NT2/D1 (cell line): ENCODE measurements at regions not wholly inside any gene's neighbourhood (a gene's known extent, or its start where the extent isn't known, plus 50 kb on each side); places are given as distances from the start of the nearest gene placed in this dataset.

Experiments used
- DNase-seq: peaks from one replicate; pipeline ENCODE4 v3.0.0-alpha.2; 2011; ENCODE audit warnings: low read depth, low spot score
- H3K27me3 ChIP-seq: 2 replicates; pipeline ENCODE4 v1.6.0; 2011; ENCODE audit warnings: mild to moderate bottlenecking; ENCODE audit not compliant: insufficient read length, insufficient read depth
- H3K36me3 ChIP-seq: 2 replicates; pipeline ENCODE4 v1.6.1; 2011; ENCODE audit warnings: mild to moderate bottlenecking, low read length, mixed read lengths; ENCODE audit not compliant: insufficient read depth, insufficient read length
- H3K4me1 ChIP-seq: 2 replicates; pipeline ENCODE4 v1.5.1; 2011; ENCODE audit not compliant: insufficient read depth, insufficient read length
- H3K4me3 ChIP-seq: 2 replicates; pipeline ENCODE4 v1.5.1; 2011; ENCODE audit warnings: low read depth; ENCODE audit not compliant: insufficient read length
- H3K9ac ChIP-seq: 2 replicates; pipeline ENCODE4 v1.6.0; 2011; ENCODE audit warnings: low read depth; ENCODE audit not compliant: insufficient read length
- H3K9me3 ChIP-seq: 2 replicates; pipeline ENCODE4 v1.5.1; 2011; ENCODE audit warnings: mild to moderate bottlenecking, low read length; ENCODE audit not compliant: insufficient read depth
- SUZ12 ChIP-seq: IDR thresholded peaks from 2 replicates; pipeline ENCODE4 v1.6.1; 2011; ENCODE audit not compliant: insufficient read length, insufficient read depth; ENCODE audit errors: extremely low read depth
- YY1 ChIP-seq: IDR thresholded peaks from 2 replicates; pipeline ENCODE4 v1.6.1; 2011; ENCODE audit not compliant: insufficient read length, insufficient read depth
- ZNF274 ChIP-seq: IDR thresholded peaks from 2 replicates; pipeline ENCODE4 v1.6.1; 2011; ENCODE audit warnings: mild to moderate bottlenecking, low read depth, low read length

- Histone ChIP-seq H3K9ac (no peak overlapping the region), H3K4me1 (no peaks in the 10 kb centered on the region), H3K4me3 (no peak overlapping the region), H3K9me3 (no peaks in the 10 kb centered on the region), H3K27me3 (no peaks in the 10 kb centered on the region), H3K36me3 (no peaks in the 10 kb centered on the region)
- TF ChIP-seq ZNF274 = no peak
- TF ChIP-seq YY1 = no peak
- peak; percentile 16 for DNase-seq
These were observed 198.4 kb downstream of the RBM43 start for GRCh38 chr2:151063271-151063670.

GRCh38 chr2:151060287-151060686 lies 201.4 kb downstream of the RBM43 start:
- Histone ChIP-seq H3K9me3 (no peaks in the 10 kb centered on the region), H3K4me3 (no peak overlapping the region), H3K4me1 (no peaks in the 10 kb centered on the region), H3K36me3 (no peaks in the 10 kb centered on the region), H3K9ac (no peak overlapping the region), H3K27me3 (no peaks in the 10 kb centered on the region)
- DNase-seq = no peak
- no peak for TF ChIP-seq SUZ12
- TF ChIP-seq YY1 = no peak
- TF ChIP-seq ZNF274 = no peak

- Histone ChIP-seq H3K36me3 (no peaks in the 10 kb centered on the region), H3K9me3 (no peaks in the 10 kb centered on the region), H3K4me1 (no peaks in the 10 kb centered on the region), H3K27me3 (no peaks in the 10 kb centered on the region), H3K9ac (no peak overlapping the region), H3K4me3 (no peak overlapping the region)
- DNase-seq = no peak
- TF ChIP-seq ZNF274 (no peak), YY1 (no peak), SUZ12 (no peak)
These were observed 204.8 kb downstream of the RBM43 start for GRCh38 chr2:151056870-151057269.

GRCh38 chr2:151053661-151053990 lies 208.0 kb downstream of the RBM43 start:
- Histone ChIP-seq H3K4me3 (no peak overlapping the region), H3K27me3 (no peaks in the 10 kb centered on the region), H3K36me3 (no peaks in the 10 kb centered on the region), H3K9ac (no peak overlapping the region), H3K9me3 (no peaks in the 10 kb centered on the region), H3K4me1 (no peaks in the 10 kb centered on the region)
- TF ChIP-seq YY1 (no peak), ZNF274 (no peak), SUZ12 (no peak)
- no peak for DNase-seq

GRCh38 chr2:151052850-151053660 lies 208.6 kb downstream of the RBM43 start:
- H3K9ac ChIP-seq = no peak overlapping the region
- no peaks in the 10 kb centered on the region for H3K36me3 ChIP-seq
- H3K4me3 ChIP-seq = no peak overlapping the region
- DNase-seq = no peak
- H3K9me3 ChIP-seq = no peaks in the 10 kb centered on the region
- TF ChIP-seq SUZ12 (no peak), ZNF274 (no peak), YY1 (no peak)
- H3K27me3 ChIP-seq = no peaks in the 10 kb centered on the region
- H3K4me1 ChIP-seq = no peaks in the 10 kb centered on the region

GRCh38 chr2:151051574-151052220 lies 210.0 kb downstream of the RBM43 start:
- Histone ChIP-seq H3K4me3 (no peak overlapping the region), H3K9ac (no peak overlapping the region), H3K4me1 (no peaks in the 10 kb centered on the region), H3K9me3 (no peaks in the 10 kb centered on the region), H3K36me3 (no peaks in the 10 kb centered on the region), H3K27me3 (no peaks in the 10 kb centered on the region)
- TF ChIP-seq ZNF274 = no peak
- no peak for TF ChIP-seq SUZ12
- no peak for TF ChIP-seq YY1
- no peak for DNase-seq

GRCh38 chr2:151049746-151050145 lies 211.9 kb downstream of the RBM43 start:
- H3K36me3 ChIP-seq = no peaks in the 10 kb centered on the region
- no peak for TF ChIP-seq SUZ12
- no peak for TF ChIP-seq ZNF274
- no peak for TF ChIP-seq YY1

More at GRCh38 chr2:151049746-151050145, 211.9 kb downstream of the RBM43 start:
- Histone ChIP-seq H3K9me3 (no peaks in the 10 kb centered on the region), H3K27me3 (no peaks in the 10 kb centered on the region), H3K4me3 (no peak overlapping the region), H3K9ac (no peak overlapping the region), H3K4me1 (no peaks in the 10 kb centered on the region)
- no peak for DNase-seq
